ENCODE measurements at regions not wholly inside any gene's neighbourhood (a gene's known extent, or its start where the extent isn't known, plus 50 kb on each side); places are given as distances from the start of the nearest gene placed in this dataset.

DNA sequence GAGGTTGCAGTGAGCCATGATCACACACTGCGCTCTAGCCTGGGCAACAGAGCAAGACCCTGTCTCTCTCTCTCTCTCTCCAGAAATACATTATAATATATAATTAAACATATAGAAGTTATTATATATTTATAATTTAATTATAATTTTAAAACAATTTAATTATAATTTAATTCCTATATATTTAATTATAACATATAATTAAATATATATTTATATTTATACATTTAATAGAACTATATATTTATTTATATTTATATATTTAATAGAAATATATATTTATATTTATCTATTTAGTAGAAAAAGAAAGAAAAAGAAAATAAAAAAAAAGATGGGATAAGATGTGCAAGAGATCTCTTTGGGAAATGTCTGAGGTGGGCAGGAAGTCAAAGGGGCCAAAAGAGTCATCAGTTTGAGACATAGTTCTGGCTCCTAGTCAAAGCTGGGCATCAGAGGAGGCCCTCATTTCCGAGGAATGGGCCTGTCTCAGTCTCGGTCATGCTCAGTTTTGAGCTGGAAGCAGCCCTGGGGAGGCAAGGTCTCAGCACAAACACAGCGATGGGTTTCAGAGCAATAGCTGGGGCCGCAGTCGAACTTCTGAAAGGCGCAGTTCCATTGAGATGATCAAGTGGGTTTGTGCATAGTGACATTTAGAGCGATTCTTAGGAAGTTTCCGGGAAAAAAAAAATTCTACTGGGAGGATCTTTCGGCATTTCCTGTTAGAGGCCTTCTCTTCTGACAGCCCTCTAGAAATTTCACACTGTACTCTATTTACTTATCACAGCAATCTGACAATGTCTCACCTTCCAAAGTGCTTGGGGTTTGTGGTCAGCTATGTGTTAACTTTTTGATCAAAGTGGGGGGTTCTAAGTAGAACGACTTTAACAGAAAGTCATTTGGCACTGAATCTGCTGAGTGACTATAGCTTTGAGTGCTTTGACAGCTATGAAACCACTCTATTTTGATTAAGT is 58.7 kb upstream of the GZMB start:
- no peak for DNase-seq

DNA sequence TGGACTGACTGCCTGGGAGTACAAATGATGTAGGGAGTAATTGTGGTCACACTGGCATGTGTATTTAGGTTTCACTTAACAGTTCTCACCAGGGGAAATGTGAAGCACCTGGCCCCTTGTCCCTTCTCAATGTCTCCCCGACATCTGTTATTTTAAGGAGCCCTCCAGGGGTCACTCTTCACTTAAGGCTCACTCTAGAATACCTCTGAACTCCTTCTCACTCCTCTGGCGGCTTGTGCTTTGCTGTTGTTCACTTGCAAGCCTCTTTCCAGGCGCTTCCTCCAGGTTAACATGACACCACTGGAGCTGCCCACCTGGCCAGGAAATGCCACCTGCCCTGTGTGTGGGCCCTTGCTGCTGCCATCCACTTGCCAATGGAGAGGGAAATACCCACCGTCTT is 56.5 kb upstream of the GZMB start:
- DNase-seq, result peak; percentile 20

DNA sequence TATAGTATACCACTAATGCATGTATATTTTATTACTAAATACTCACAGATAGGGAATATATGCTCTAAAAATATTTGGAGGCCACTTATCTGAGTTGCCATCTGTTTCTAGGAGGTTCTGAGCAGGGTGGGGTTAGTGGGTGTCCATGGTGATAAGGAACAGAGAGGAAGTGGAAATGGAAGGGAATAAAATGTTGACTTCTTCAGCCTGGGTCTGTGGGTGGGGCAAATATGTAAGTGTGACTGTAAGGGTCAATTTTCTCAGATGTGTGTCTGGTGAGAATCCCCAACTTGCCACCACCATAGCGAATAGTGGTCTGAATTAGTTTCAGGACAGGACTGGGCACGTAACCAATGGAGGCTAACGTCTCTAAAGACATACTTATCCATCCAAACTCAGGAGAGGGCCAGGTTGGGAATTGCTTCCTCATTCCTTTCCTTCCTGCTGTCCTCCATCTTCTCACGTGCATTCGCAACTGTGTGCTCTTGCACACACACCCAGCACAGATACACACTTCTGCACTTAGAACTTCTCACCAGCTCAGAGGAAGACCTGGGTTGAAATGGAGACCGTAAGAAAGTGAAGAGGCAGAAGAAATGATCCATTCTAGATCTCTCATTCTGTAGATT is 54.2 kb upstream of the GZMB start:
- no peak for DNase-seq

Data from NCI-H2029 treated with DMSO at 0.1 percent for 48 hours (cell line).